ENCODE measurements at regions not wholly inside any gene's neighbourhood (a gene's known extent, or its start where the extent isn't known, plus 50 kb on each side); places are given as distances from the start of the nearest gene placed in this dataset.

DNA sequence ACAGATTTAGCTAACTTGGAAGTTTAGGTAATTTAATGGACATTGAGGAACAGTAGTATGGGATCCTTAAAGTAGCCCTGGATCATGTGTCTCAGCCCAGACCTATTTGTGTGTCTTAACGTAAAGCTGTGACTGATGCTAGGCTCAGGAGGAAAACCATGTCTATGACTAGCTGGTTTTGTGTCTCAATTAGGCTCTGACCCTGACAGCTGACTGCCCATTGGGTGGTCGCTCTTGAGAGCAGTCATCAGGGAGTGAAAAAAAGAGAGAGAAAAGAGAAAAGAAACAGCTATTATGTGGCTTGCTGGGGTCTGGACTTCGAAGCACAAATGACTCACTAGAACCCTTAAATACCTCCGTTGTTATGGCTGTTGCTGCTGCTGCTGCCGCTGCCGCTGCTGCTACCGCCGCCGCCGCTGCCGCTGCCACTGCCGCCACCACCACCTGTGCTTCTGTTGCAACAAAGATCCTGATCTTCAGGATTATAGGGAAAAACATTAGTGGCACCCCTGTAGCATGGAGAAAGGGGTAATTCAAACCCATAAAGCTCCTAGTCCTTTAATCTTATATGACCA lies 70.7 kb downstream of the GSPT2 start:
- H3K4me1 ChIP-seq (ENCODE audit: insufficient read depth): no peaks in the 10 kb centered on the region
- no peaks in the 10 kb centered on the region for H3K27me3 ChIP-seq (replicated peaks; ENCODE audit: insufficient read depth)
- no peak overlapping the region for H3K4me3 ChIP-seq
- H3K27ac ChIP-seq: no peak overlapping the region
- H3K9me2 ChIP-seq (ENCODE audit: insufficient read depth): no peaks in the 10 kb centered on the region
- H3K9me3 ChIP-seq (ENCODE audit: low read depth): no peaks in the 10 kb centered on the region
- H3F3A ChIP-seq (ENCODE audit: insufficient read depth): no peaks in the 10 kb centered on the region
- no peak overlapping the region for H3K9ac ChIP-seq
- peaks cover 25% of the 10 kb centered on the region for H3K79me2 ChIP-seq (ENCODE audit: insufficient read depth)
- WGBS, 2 experiments (ENCODE audit: low coverage in 1 of 2, low lambda C conversion rate in 2 of 2, missing lambda C conversion rate in 2 of 2): 81 to 84% methylated on average over 12 of the region's 12 CpGs
- no peaks in the 10 kb centered on the region for H4K20me1 ChIP-seq (ENCODE audit: insufficient read depth)
- TF ChIP-seq EZH2phosphoT487 (IDR thresholded peaks at IDR 0.05; ENCODE audit: insufficient read depth, low read depth) (no peak), EZH2 (IDR thresholded peaks at IDR 0.05; ENCODE audit: insufficient read depth, poor library complexity, severe bottlenecking) (no peak)
- H3K4me2 ChIP-seq (ENCODE audit: unreplicated experiment): no peak overlapping the region
- H2AFZ ChIP-seq: no peak overlapping the region
- no peaks in the 10 kb centered on the region for H3K36me3 ChIP-seq (ENCODE audit: low read depth)
- in situ Hi-C loops (cut with MboI): no loop called here
- DNase-seq: no peak

DNA sequence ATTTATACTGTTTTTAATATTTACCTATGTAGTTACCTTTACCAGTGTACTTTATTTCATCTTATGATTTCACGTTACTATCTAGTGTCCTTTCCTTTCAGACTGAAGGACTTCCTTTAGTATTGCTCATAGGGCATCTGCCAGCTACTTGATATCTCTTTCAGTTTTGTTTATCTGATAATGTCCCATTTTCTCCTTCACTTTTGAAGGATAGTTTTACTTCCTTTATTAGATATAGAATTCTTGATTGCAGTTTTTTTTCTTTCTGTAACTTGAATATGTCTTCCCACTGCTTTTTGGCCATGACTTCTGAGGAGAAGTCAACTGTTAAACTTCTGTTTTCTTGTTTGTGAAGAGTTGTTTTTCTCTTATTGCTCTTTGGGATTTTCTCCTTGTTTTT lies 69.4 kb upstream of the MAGED1 start:
- in situ Hi-C loops (cut with MboI): no loop called here
- H3K9me2 ChIP-seq (ENCODE audit: insufficient read depth): no peaks in the 10 kb centered on the region
- no peaks in the 10 kb centered on the region for H3K36me3 ChIP-seq (ENCODE audit: low read depth)

DNA sequence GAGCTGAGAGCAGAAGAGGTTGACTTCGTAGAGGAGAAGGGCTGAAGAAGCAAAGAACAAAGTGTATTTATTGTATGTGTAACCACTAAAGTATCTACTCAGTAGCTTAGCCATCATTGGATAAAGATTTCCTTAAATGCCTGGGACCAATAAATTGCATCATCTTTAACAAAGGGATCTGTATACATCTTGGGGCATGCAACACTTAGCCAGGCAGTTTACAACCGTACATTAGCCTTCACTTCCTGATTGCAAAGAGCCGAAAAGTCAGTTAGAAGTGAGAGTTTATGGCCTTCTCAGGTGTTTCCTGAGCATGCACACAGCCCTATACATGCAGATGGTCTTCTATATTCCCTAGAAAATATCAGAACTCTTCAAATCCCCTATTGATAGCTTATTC lies 68.0 kb upstream of the MAGED1 start:
- no peak overlapping the region for H3K4me2 ChIP-seq (ENCODE audit: unreplicated experiment)
- H3K4me1 ChIP-seq (ENCODE audit: insufficient read depth): no peaks in the 10 kb centered on the region
- no peak overlapping the region for H2AFZ ChIP-seq
- H3K36me3 ChIP-seq (ENCODE audit: low read depth): no peaks in the 10 kb centered on the region
- H4K20me1 ChIP-seq (ENCODE audit: insufficient read depth): no peaks in the 10 kb centered on the region
- H3K79me2 ChIP-seq (ENCODE audit: insufficient read depth): peaks cover 18% of the 10 kb centered on the region
- 91 to 94% methylated on average over 3 of the region's 3 CpGs for WGBS, 2 experiments (ENCODE audit: low coverage in 1 of 2, low lambda C conversion rate in 2 of 2, missing lambda C conversion rate in 2 of 2)
- no peak overlapping the region for H3K4me3 ChIP-seq
- H3K9ac ChIP-seq: no peak overlapping the region
- no peak for DNase-seq
- H3K27ac ChIP-seq: no peak overlapping the region
- no peaks in the 10 kb centered on the region for H3K27me3 ChIP-seq (replicated peaks; ENCODE audit: insufficient read depth)
- in situ Hi-C loops (cut with MboI): no loop called here
- no peaks in the 10 kb centered on the region for H3K9me2 ChIP-seq (ENCODE audit: insufficient read depth)
- TF ChIP-seq EZH2phosphoT487 (IDR thresholded peaks at IDR 0.05; ENCODE audit: insufficient read depth, low read depth) (no peak), EZH2 (IDR thresholded peaks at IDR 0.05; ENCODE audit: insufficient read depth, poor library complexity, severe bottlenecking) (no peak)
- no peaks in the 10 kb centered on the region for H3F3A ChIP-seq (ENCODE audit: insufficient read depth)
- no peaks in the 10 kb centered on the region for H3K9me3 ChIP-seq (ENCODE audit: low read depth)

More for the DNA sequence above, 69.4 kb upstream of the MAGED1 start:
- Histone ChIP-seq H3K4me1 (ENCODE audit: insufficient read depth) (no peaks in the 10 kb centered on the region), H3F3A (ENCODE audit: insufficient read depth) (no peaks in the 10 kb centered on the region), H2AFZ (no peak overlapping the region), H3K9ac (no peak overlapping the region), H4K20me1 (ENCODE audit: insufficient read depth) (no peaks in the 10 kb centered on the region), H3K27me3 (replicated peaks; ENCODE audit: insufficient read depth) (no peaks in the 10 kb centered on the region), H3K4me3 (no peak overlapping the region), H3K79me2 (ENCODE audit: insufficient read depth) (peaks cover 18% of the 10 kb centered on the region), H3K9me3 (ENCODE audit: low read depth) (no peaks in the 10 kb centered on the region), H3K27ac (no peak overlapping the region), H3K4me2 (ENCODE audit: unreplicated experiment) (no peak overlapping the region)
- 100% methylated on average over 1 of the region's 1 CpG for WGBS, 2 experiments (ENCODE audit: low coverage in 1 of 2, low lambda C conversion rate in 2 of 2, missing lambda C conversion rate in 2 of 2)
- TF ChIP-seq EZH2 (IDR thresholded peaks at IDR 0.05; ENCODE audit: insufficient read depth, poor library complexity, severe bottlenecking) (no peak), EZH2phosphoT487 (IDR thresholded peaks at IDR 0.05; ENCODE audit: insufficient read depth, low read depth) (no peak)
- no peak for DNase-seq

DNA sequence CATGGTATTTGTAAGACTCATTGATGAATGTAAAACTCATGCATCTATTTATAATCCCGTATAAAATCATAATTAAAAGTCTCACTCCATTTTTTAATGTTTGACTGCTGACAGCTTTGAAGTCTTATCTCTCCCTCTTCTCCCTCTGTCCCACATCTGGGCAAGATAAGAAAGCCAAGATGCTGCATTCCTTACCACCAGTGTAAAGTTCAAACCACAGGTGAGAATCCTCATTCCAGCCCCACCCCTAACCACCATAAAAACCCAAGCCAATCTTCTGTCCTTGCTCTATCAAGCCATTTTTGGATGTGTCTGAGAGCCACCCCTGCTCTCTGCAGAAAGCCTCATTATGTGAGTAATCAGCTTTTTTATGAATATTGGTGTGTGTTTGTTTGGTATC lies 59.3 kb upstream of the MAGED1 start:
- Histone ChIP-seq H3K9me2 (ENCODE audit: insufficient read depth) (no peaks in the 10 kb centered on the region), H3K79me2 (ENCODE audit: insufficient read depth) (no peaks in the 10 kb centered on the region), H3K9me3 (ENCODE audit: low read depth) (no peaks in the 10 kb centered on the region), H3K9ac (no peak overlapping the region), H3K36me3 (ENCODE audit: low read depth) (no peaks in the 10 kb centered on the region), H4K20me1 (ENCODE audit: insufficient read depth) (no peaks in the 10 kb centered on the region), H3K4me1 (ENCODE audit: insufficient read depth) (no peaks in the 10 kb centered on the region), H2AFZ (no peak overlapping the region), H3K4me2 (ENCODE audit: unreplicated experiment) (no peak overlapping the region), H3K27ac (no peak overlapping the region), H3K4me3 (no peak overlapping the region), H3K27me3 (replicated peaks; ENCODE audit: insufficient read depth) (no peaks in the 10 kb centered on the region), H3F3A (ENCODE audit: insufficient read depth) (no peaks in the 10 kb centered on the region)
- TF ChIP-seq EZH2phosphoT487 (IDR thresholded peaks at IDR 0.05; ENCODE audit: insufficient read depth, low read depth) (no peak), EZH2 (IDR thresholded peaks at IDR 0.05; ENCODE audit: insufficient read depth, poor library complexity, severe bottlenecking) (no peak)
- no peak for DNase-seq
- 0 to 14% methylated on average over 1 of the region's 1 CpG for WGBS, 2 experiments (ENCODE audit: low coverage in 1 of 2, low lambda C conversion rate in 2 of 2, missing lambda C conversion rate in 2 of 2)
- in situ Hi-C loops (cut with MboI): no loop called here

DNA sequence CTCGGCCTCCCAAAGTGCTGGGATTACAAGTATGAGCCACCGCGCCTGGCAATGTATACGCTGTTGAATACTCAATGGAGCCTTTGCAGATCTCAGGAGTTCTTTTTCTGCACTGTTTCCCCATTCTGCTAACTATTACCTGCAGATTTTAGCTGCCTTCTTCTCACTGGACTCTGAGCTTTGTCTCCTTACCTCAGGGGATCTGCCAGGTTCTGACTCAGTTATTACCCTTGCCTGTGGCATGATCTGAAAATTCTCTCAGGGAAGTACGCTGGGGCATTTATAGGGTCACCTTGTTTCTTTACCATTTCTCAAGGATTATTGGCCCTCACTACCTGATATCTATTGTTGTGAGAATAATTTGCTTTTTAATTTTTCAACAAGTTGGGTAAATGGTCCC lies 56.6 kb upstream of the MAGED1 start:
- DNase-seq: no peak
- Histone ChIP-seq H3F3A (ENCODE audit: insufficient read depth) (no peaks in the 10 kb centered on the region), H3K36me3 (ENCODE audit: low read depth) (no peaks in the 10 kb centered on the region), H3K4me1 (ENCODE audit: insufficient read depth) (no peaks in the 10 kb centered on the region), H3K9ac (no peak overlapping the region), H2AFZ (no peak overlapping the region), H3K4me3 (no peak overlapping the region), H4K20me1 (ENCODE audit: insufficient read depth) (no peaks in the 10 kb centered on the region), H3K27ac (no peak overlapping the region), H3K4me2 (ENCODE audit: unreplicated experiment) (no peak overlapping the region), H3K27me3 (replicated peaks; ENCODE audit: insufficient read depth) (no peaks in the 10 kb centered on the region), H3K9me3 (ENCODE audit: low read depth) (no peaks in the 10 kb centered on the region), H3K79me2 (ENCODE audit: insufficient read depth) (no peaks in the 10 kb centered on the region), H3K9me2 (ENCODE audit: insufficient read depth) (no peaks in the 10 kb centered on the region)
- WGBS, 2 experiments (ENCODE audit: low coverage in 1 of 2, low lambda C conversion rate in 2 of 2, missing lambda C conversion rate in 2 of 2): 79 to 81% methylated on average over 4 to 5 of the region's 5 CpGs
- in situ Hi-C loops (cut with MboI): no loop called here
- TF ChIP-seq EZH2phosphoT487 (IDR thresholded peaks at IDR 0.05; ENCODE audit: insufficient read depth, low read depth) (no peak), EZH2 (IDR thresholded peaks at IDR 0.05; ENCODE audit: insufficient read depth, poor library complexity, severe bottlenecking) (no peak)

Data from GM23248 (cell line).